Mesenchymal stem cell (in vitro differentiated cells and primary cell): ENCODE measurements at regions not wholly inside any gene's neighbourhood (a gene's known extent, or its start where the extent isn't known, plus 50 kb on each side); places are given as distances from the start of the nearest gene placed in this dataset.

Experiments
- DNase-seq: peaks from one replicate; pipeline ENCODE4 v3.0.0-alpha.2; 2013
- H2AFZ ChIP-seq: one replicate; pipeline ENCODE4 v1.6.1; 2013; ENCODE audit warnings: low read depth, mild to moderate bottlenecking, control low read depth, inconsistent platforms, low read length, moderate library complexity
- H2AK5ac ChIP-seq: 2 replicates; pipeline ENCODE4 v1.6.1; 2013; ENCODE audit warnings: low read length, moderate library complexity, mild to moderate bottlenecking, inconsistent platforms; ENCODE audit not compliant: severe bottlenecking
- H2BK120ac ChIP-seq: one replicate; pipeline ENCODE4 v1.6.1; 2013; ENCODE audit warnings: low read depth, mild to moderate bottlenecking, inconsistent platforms, low read length, moderate library complexity
- H2BK12ac ChIP-seq, 2 experiments: one replicate each; pipeline ENCODE4 v1.6.1; 2013; ENCODE audit warnings: inconsistent platforms in 2 of 2, low read length in 2 of 2, mild to moderate bottlenecking in 2 of 2, moderate library complexity in 2 of 2, control low read depth in 1 of 2
- H2BK15ac ChIP-seq: one replicate; pipeline ENCODE4 v1.6.1; 2013; ENCODE audit warnings: mild to moderate bottlenecking, low read depth, inconsistent platforms; ENCODE audit not compliant: poor library complexity, severe bottlenecking
- H2BK5ac ChIP-seq: 2 replicates; pipeline ENCODE4 v1.6.1; 2013; ENCODE audit warnings: low read depth, mild to moderate bottlenecking, low read length, control low read depth, inconsistent platforms; ENCODE audit not compliant: poor library complexity, severe bottlenecking
- H3K14ac ChIP-seq, 2 experiments: one replicate each; pipeline ENCODE4 v1.6.1; 2013; ENCODE audit warnings: inconsistent platforms in 2 of 2, low read length in 2 of 2, control low read depth in 1 of 2, mild to moderate bottlenecking in 1 of 2, moderate library complexity in 1 of 2
- H3K18ac ChIP-seq, 2 experiments: one replicate each; pipeline ENCODE4 v1.6.1; 2013; ENCODE audit warnings: inconsistent platforms in 2 of 2, low read length in 2 of 2, control low read depth in 1 of 2, low read depth in 1 of 2, mild to moderate bottlenecking in 1 of 2
- H3K23ac ChIP-seq, 2 experiments: one replicate each; pipeline ENCODE4 v1.6.1; 2013; ENCODE audit warnings: inconsistent platforms in 2 of 2, low read length in 2 of 2, mild to moderate bottlenecking in 2 of 2, moderate library complexity in 2 of 2, control low read depth in 1 of 2
- H3K27ac ChIP-seq: 2 replicates; pipeline ENCODE4 v1.5.1; 2013; ENCODE audit warnings: mild to moderate bottlenecking, moderate library complexity, low read length, control low read depth, inconsistent platforms; ENCODE audit not compliant: poor library complexity, severe bottlenecking
- H3K27me3 ChIP-seq, 2 experiments: 2 replicates each; pipeline versions ENCODE4 v1.6.1 to v1.7.0; 2013; ENCODE audit warnings: low read length in 2 of 2, mild to moderate bottlenecking in 2 of 2, moderate library complexity in 2 of 2, control low read depth in 1 of 2, inconsistent platforms in 1 of 2; ENCODE audit not compliant: control insufficient read depth in 1 of 2, insufficient read depth in 1 of 2
- H3K36me3 ChIP-seq, 2 experiments: 2 replicates each; pipeline versions ENCODE4 v1.6.1 to v1.7.0; 2013; ENCODE audit warnings: low read length in 2 of 2, control low read depth in 1 of 2, inconsistent platforms in 1 of 2, low read depth in 1 of 2, mild to moderate bottlenecking in 1 of 2; ENCODE audit not compliant: insufficient read depth in 2 of 2, control insufficient read depth in 1 of 2
- H3K4ac ChIP-seq, 2 experiments: one replicate each; pipeline ENCODE4 v1.6.1; 2013; ENCODE audit warnings: inconsistent platforms in 2 of 2, low read length in 2 of 2, mild to moderate bottlenecking in 2 of 2, moderate library complexity in 2 of 2, control low read depth in 1 of 2, low read depth in 1 of 2
- H3K4me1 ChIP-seq: 2 replicates; pipeline ENCODE4 v1.6.1; 2013; ENCODE audit warnings: low read depth, low read length, control low read depth; ENCODE audit not compliant: control insufficient read depth, insufficient read depth
- H3K4me2 ChIP-seq: 2 replicates; pipeline ENCODE4 v1.6.1; 2013; ENCODE audit warnings: low read length, mild to moderate bottlenecking, inconsistent platforms; ENCODE audit not compliant: poor library complexity, severe bottlenecking
- H3K4me3 ChIP-seq, 2 experiments: 2 replicates each; pipeline versions ENCODE4 v1.5.1 to v1.7.0; 2013; ENCODE audit warnings: low read length in 2 of 2, mild to moderate bottlenecking in 2 of 2, control low read depth in 1 of 2, low read depth in 1 of 2; ENCODE audit not compliant: insufficient read depth in 1 of 2
- H3K79me1 ChIP-seq: replicated peaks from 2 replicates; pipeline ENCODE4 v1.6.1; 2013; ENCODE audit warnings: mild to moderate bottlenecking, control low read depth, low read length, inconsistent platforms; ENCODE audit not compliant: poor library complexity, severe bottlenecking
- H3K9ac ChIP-seq: 2 replicates; pipeline ENCODE4 v1.7.0; 2013; ENCODE audit warnings: mild to moderate bottlenecking, low read length, moderate library complexity
- H3K9me3 ChIP-seq: 2 replicates; pipeline ENCODE4 v1.7.0; 2013; ENCODE audit warnings: mild to moderate bottlenecking, low read length; ENCODE audit not compliant: control insufficient read depth
- H4K8ac ChIP-seq: one replicate; pipeline ENCODE4 v1.6.1; 2013; ENCODE audit warnings: inconsistent platforms, mild to moderate bottlenecking, low read length, moderate library complexity
- H4K91ac ChIP-seq: one replicate; pipeline ENCODE4 v1.6.1; 2013; ENCODE audit warnings: mild to moderate bottlenecking, low read length, inconsistent platforms
- WGBS: methylation state at CpG from one replicate; pipeline ENCODE4 v1.1.7; 2013; ENCODE audit warnings: mixed read lengths; 5-methylcytosine and 5-hydroxymethylcytosine counted together

GRCh38 chr12:67456431-67456901 is 187.3 kb downstream of the CAND1 start:
- Histone ChIP-seq H2AK5ac (no peak overlapping the region), H4K91ac (no peak overlapping the region), H3K27me3 (no peaks in the 10 kb centered on the region), H3K9ac (peak overlapping the region; percentile 86), H3K27ac (no peak overlapping the region), H3K23ac (no peak overlapping the region), H2BK5ac (no peak overlapping the region), H3K79me1 (no peaks in the 10 kb centered on the region), H2BK15ac (no peak overlapping the region), H4K8ac (no peak overlapping the region), H2BK120ac (no peak overlapping the region), H3K18ac (no peak overlapping the region), H3K36me3 (no peaks in the 10 kb centered on the region), H3K4me2 (no peak overlapping the region), H2AFZ (no peak overlapping the region), H2BK12ac (no peak overlapping the region), H3K9me3 (no peaks in the 10 kb centered on the region), H3K4me1 (no peaks in the 10 kb centered on the region), H3K4ac (no peak overlapping the region), H3K4me3 (peak overlapping the region in 1 of 2 experiments; percentile 71), H3K14ac (no peak overlapping the region)
- peak; percentile 29 for DNase-seq
- 38% methylated on average over 3 of the region's 3 CpGs for WGBS

GRCh38 chr12:67457136-67457535 is 188.0 kb downstream of the CAND1 start:
- H2AFZ ChIP-seq = no peak overlapping the region
- DNase-seq = no peak
- H4K8ac ChIP-seq = no peak overlapping the region
- H3K4me3 ChIP-seq = peak overlapping the region in 1 of 2 experiments; percentile 71
- no peak overlapping the region for H3K23ac ChIP-seq
- H3K4me1 ChIP-seq = no peaks in the 10 kb centered on the region
- H3K27ac ChIP-seq = no peak overlapping the region
- H3K18ac ChIP-seq = no peak overlapping the region
- WGBS = 73% methylated on average over 2 of the region's 2 CpGs
- no peak overlapping the region for H4K91ac ChIP-seq
- no peak overlapping the region for H2BK120ac ChIP-seq
- no peak overlapping the region for H2BK15ac ChIP-seq
- no peaks in the 10 kb centered on the region for H3K9me3 ChIP-seq
- H3K9ac ChIP-seq = peak overlapping the region; percentile 86
- H2BK5ac ChIP-seq = no peak overlapping the region
- no peaks in the 10 kb centered on the region for H3K27me3 ChIP-seq
- H3K4ac ChIP-seq = no peak overlapping the region
- H2BK12ac ChIP-seq = no peak overlapping the region
- H3K36me3 ChIP-seq = no peaks in the 10 kb centered on the region
- no peaks in the 10 kb centered on the region for H3K79me1 ChIP-seq
- H2AK5ac ChIP-seq = no peak overlapping the region
- no peak overlapping the region for H3K4me2 ChIP-seq
- no peak overlapping the region for H3K14ac ChIP-seq

- DNase-seq = no peak
- 90% methylated on average over 9 of the region's 11 CpGs for WGBS
- Histone ChIP-seq H2AK5ac (no peak overlapping the region), H2BK5ac (no peak overlapping the region), H3K27ac (no peak overlapping the region), H3K4me3 (peak overlapping the region in 1 of 2 experiments; percentile 71), H4K8ac (no peak overlapping the region), H2BK15ac (peak overlapping the region; percentile 64), H4K91ac (no peak overlapping the region), H3K4me1 (no peaks in the 10 kb centered on the region), H2BK120ac (no peak overlapping the region), H3K4me2 (no peak overlapping the region), H3K14ac (no peak overlapping the region), H3K23ac (no peak overlapping the region), H3K27me3 (no peaks in the 10 kb centered on the region), H3K18ac (no peak overlapping the region), H3K9ac (peak overlapping the region; percentile 86), H2AFZ (no peak overlapping the region), H3K9me3 (no peaks in the 10 kb centered on the region), H3K79me1 (no peaks in the 10 kb centered on the region), H3K36me3 (no peaks in the 10 kb centered on the region), H3K4ac (no peak overlapping the region), H2BK12ac (peak overlapping the region in 1 of 2 experiments; percentile 39)
Observed at GRCh38 chr12:67457778-67458665, 188.9 kb downstream of the CAND1 start.

GRCh38 chr12:67459173-67459572 is 189.4 kb upstream of the DYRK2 start:
- DNase-seq = no peak
- no peak overlapping the region for H2BK5ac ChIP-seq
- H3K4me3 ChIP-seq = no peak overlapping the region
- no peak overlapping the region for H3K4me2 ChIP-seq
- H3K18ac ChIP-seq = no peak overlapping the region
- 100% methylated on average over 1 of the region's 1 CpG for WGBS
- H2AK5ac ChIP-seq = no peak overlapping the region
- no peak overlapping the region for H2AFZ ChIP-seq
- H3K4me1 ChIP-seq = no peaks in the 10 kb centered on the region
- H3K14ac ChIP-seq = no peak overlapping the region
- H3K27ac ChIP-seq = no peak overlapping the region
- no peaks in the 10 kb centered on the region for H3K27me3 ChIP-seq
- no peak overlapping the region for H2BK15ac ChIP-seq
- H4K8ac ChIP-seq = no peak overlapping the region
- H3K9ac ChIP-seq = no peak overlapping the region
- no peaks in the 10 kb centered on the region for H3K79me1 ChIP-seq
- no peak overlapping the region for H2BK12ac ChIP-seq
- no peak overlapping the region for H3K23ac ChIP-seq
- H4K91ac ChIP-seq = no peak overlapping the region
- H3K9me3 ChIP-seq = no peaks in the 10 kb centered on the region
- no peaks in the 10 kb centered on the region for H3K36me3 ChIP-seq
- no peak overlapping the region for H3K4ac ChIP-seq
- no peak overlapping the region for H2BK120ac ChIP-seq
